Activated CD8-positive, alpha-beta memory T cell treated with anti-CD3 and anti-CD28 coated beads, Interleukin-2, amount 50 U/mL, for 4 hours (primary cell): ENCODE measurements at regions not wholly inside any gene's neighbourhood (a gene's known extent, or its start where the extent isn't known, plus 50 kb on each side); places are given as distances from the start of the nearest gene placed in this dataset.
"Not testable (repeated sequence)": the region's sequence is repeated elsewhere in the genome, so short reads cannot be mapped to it uniquely, and the experiment has no call there.

Experiments used
- DNase-seq: peaks from one replicate; pipeline ENCODE4 v3.0.0-alpha.2; 2020

GRCh38 chr3:104070906-104071305 lies 1295.8 kb upstream of the ALCAM start:
- no peak for DNase-seq

GRCh38 chr3:104080088-104080626 lies 1286.6 kb upstream of the ALCAM start:
- no peak for DNase-seq

DNA sequence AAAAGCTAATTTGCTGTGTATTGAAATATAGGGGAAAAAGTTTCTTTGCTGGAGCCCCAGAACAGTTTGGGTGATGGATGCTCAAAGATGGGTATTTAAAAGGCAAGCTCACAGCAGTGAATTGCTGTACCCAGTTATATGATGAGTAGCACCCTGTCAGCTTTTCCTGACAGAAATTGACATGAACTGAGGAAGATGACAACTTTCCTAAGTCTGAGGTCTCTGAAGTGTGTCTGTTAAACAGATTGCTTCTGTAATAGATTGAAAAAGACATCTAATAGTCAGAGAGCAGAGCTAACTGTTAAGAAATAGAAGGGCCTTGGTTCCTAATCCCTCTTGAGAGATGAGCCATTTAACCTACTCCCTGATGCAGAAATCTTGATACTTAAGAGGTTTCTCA lies 1278.0 kb upstream of the ALCAM start:
- DNase-seq = no peak

DNA sequence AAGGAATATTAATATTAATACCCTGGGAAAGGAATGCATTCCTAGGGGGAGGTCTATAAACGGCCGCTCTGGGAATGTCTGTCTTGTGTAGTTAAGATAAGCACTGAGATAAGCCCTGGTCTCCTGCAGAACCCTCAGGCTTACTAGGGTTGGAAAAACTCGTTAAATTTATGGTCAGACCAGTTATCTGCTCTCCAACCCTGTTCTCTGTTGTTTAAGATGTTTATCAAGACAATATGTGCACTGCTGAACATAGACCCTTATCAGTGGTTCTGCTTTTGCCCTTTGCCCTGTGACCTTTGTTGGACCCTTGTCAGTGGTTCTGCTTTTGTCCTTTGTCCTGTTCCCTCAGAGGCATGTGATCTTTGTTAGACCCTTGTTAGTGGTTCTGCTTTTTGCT lies 1276.7 kb upstream of the ALCAM start:
- not testable (repeated sequence) for DNase-seq

DNA sequence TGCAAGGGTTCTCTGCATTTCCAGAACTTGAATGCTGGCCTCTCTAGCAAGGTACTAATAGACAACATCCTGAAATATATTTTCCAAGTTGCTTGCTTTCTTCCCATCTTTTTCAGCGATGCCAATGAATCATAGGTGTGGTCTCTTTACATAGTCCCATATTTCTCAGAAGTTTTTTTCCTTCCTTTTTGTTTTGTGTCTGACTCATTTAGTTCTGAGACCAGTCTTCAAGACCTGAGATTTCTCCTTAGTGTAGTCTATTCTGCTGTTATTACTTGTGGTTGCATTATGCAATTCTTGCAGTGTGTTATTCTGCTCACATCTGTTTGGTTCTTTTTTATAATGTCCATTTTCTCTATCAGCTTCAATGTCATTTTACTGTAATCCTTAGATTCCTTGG lies 1265.0 kb upstream of the ALCAM start:
- no peak for DNase-seq

DNA sequence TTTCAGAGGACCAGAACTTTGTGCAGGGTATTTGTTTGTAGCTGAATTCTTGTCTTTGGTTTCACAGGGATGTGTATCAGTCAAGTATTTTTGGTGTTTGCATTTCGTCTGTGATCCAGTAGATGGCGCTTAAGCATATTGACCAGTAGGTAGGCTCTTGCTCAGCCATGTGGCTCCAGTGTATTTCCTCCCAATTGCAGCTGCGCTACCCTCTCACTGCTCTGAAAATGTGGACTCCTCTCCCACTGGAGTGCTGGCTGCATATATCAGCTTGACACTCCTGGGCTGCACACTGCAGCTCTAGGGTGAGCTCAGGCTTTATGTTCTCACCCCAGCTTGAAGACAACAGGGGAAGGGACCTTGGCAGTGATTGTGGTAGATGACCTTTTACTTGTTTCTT lies 1264.3 kb upstream of the ALCAM start:
- no peak for DNase-seq

- DNase-seq = no peak
Measured at GRCh38 chr3:104106276-104106675, 1260.4 kb upstream of the ALCAM start.

DNA sequence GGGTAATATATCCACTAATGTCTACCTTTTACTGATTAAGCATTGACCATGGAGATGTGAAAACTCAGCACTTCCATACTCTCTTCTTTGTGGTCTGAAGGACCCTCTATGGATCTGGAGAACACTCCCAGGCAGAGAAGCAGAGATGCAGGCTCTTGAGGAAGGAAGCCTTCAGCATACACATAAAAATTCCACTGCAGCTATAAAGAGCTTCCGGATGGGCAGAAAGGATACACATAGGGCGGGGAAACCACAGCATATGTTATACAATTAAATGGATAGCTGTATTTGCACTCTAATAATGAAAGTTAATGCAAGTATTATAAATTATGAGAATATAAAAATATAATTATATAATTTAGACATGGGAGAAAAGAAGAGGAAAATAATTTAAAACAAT lies 1258.2 kb upstream of the ALCAM start:
- no peak for DNase-seq

DNA sequence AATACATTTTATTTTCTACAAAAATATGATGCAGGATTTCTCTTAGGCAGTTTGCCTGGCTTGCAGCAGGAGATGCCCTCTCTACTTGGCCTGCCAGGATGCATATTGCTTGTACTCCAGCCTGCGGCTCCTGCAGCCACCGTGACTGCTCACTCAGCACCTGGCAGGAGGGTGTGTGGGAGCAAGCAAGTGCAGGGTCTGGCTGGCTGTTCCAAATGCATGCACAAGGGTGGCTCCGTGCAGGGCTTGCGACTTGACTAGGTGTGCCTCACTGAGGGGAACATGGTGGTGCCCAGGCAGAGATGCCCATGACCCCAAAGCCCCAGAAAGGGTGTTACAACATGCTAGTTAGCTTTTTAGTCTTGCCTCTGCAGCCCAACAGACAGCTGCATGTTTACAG lies 1240.2 kb upstream of the ALCAM start:
- no peak for DNase-seq

GRCh38 chr3:104126864-104127553 lies 1239.7 kb upstream of the ALCAM start:
- no peak for DNase-seq

GRCh38 chr3:104127830-104128229 lies 1238.9 kb upstream of the ALCAM start:
- DNase-seq = no peak

- DNase-seq = no peak
Measured at GRCh38 chr3:104132566-104133403, 1233.9 kb upstream of the ALCAM start.

GRCh38 chr3:104133630-104134029 lies 1233.1 kb upstream of the ALCAM start:
- no peak for DNase-seq

- no peak for DNase-seq
Measured at GRCh38 chr3:104137116-104137515, 1229.6 kb upstream of the ALCAM start.

GRCh38 chr3:104145164-104145563 lies 1221.5 kb upstream of the ALCAM start:
- DNase-seq = no peak

- no peak for DNase-seq
Measured at GRCh38 chr3:104149154-104149553, 1217.6 kb upstream of the ALCAM start.

DNA sequence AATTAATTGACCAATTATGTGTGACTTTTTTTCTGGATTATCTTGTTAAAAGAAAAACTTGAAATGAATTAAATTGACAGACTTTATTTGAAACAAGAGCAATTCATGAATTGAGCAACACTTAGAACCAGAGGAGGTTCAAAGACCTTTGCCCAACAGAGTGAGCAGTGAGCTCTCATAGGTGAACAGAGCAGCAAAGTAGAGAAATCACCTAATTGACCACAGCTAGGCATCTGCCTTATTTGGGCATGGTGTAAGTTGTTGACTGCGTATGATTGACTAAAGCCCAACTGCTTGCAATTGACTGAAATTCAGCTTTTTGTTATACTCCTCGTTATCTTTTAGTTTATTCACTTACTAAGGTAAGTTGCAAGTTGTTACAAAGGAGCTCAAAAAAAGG lies 1216.0 kb upstream of the ALCAM start:
- no peak for DNase-seq

DNA sequence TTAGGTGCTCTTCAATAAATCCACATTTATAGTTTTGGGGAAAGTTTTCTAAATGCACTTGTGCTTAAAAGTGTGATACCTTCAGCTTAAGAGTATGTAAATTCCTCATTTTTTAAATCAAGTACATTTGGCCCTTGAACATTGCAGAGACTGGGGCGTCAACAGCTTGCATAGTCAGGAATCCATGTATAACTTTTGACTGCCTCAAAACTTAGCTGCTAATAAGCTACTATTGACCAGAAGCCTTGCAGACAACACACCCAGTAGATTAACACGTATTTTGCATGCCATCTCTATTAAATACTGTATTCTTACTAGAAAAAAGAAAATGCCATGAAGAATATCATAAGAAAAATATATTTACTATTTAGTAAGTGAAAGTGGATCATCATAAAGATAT lies 1211.8 kb upstream of the ALCAM start:
- no peak for DNase-seq

- DNase-seq = no peak
Measured at GRCh38 chr3:104165866-104166265, 1200.8 kb upstream of the ALCAM start.

- DNase-seq = no peak
Measured at GRCh38 chr3:104168386-104168785, 1198.3 kb upstream of the ALCAM start.

DNA sequence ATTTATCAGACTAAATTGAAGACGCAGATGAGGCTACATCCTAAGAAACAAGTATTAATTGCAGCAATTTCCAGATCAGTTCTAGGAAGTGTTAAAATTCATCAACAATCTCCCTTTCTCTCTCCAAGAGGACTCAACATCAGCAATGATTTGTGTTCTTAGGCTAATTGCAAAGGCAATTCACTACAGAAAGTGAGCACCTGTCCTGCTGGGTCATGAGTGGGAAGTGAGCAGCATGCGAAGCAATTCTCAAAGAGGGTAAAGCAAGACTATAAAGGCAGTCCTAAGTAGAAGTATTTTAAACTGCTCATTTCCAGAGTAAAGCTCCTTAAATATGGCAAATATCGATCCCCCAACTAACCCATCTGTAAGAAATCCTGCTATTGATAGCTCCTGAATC lies 1191.0 kb upstream of the ALCAM start:
- no peak for DNase-seq

- no peak for DNase-seq
Measured at GRCh38 chr3:104176706-104177105, 1190.0 kb upstream of the ALCAM start.

- no peak for DNase-seq
Measured at GRCh38 chr3:104178680-104179079, 1188.0 kb upstream of the ALCAM start.

DNA sequence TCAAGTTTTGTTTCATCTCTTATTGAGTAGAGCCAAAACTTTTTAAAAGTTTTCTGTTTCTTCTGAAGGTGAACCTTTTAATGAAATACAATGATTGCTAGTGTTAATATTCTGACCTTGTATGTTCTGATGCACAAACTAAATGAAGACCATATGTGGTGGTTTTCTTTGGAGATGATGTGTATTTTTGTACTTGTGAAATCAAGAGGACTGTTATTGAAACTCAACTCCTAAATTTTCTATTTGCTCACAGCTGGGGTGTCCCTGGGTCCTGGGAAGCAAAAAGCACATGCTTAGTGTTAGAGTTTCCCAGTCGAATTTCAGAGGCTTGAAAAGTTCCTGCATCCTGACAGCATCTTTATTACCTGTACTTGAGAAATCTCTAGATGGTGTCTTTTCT lies 1185.8 kb upstream of the ALCAM start:
- no peak for DNase-seq
